HepG2 (cell line): ENCODE measurements at regions not wholly inside any gene's neighbourhood (a gene's known extent, or its start where the extent isn't known, plus 50 kb on each side); places are given as distances from the start of the nearest gene placed in this dataset.

ENCODE experiments used
- ATAC-seq: fragments of 200-7000 bp; cut with Tn5 transposase; 3 replicates; pipeline ENCODE4 v1.9.1; 2020; ENCODE audit warnings: mild to moderate bottlenecking, moderate library complexity
- BruUV-seq: library from RNA; stranded (reverse); fragments of 400-500 nt; replicated peaks from 2 replicates; lab custom pipeline; 2021; lab: Mats Ljungman, UMichigan
- CTCF ChIA-PET: fragments of 300-600 bp; formaldehyde crosslinking; extraction: SDS; loops from one replicate; lab custom pipeline; 2021; ENCODE audit warnings: low total read pairs, inconsistent platforms, low intra/inter-chr PET ratio; lab: Yijun Ruan, JAX
- POLR2A ChIA-PET: fragments of 350-600 bp; sonication (Branson Sonifier 250); formaldehyde crosslinking; loops from one replicate; lab custom pipeline; 2020; ENCODE audit warnings: antibody characterized with exemption, inconsistent platforms; lab: Yijun Ruan, JAX
- DNase-seq: peaks from one replicate; pipeline ENCODE4 v3.0.0-alpha.2; 2015; ENCODE audit warnings: low spot score
- FAIRE-seq: peaks from 3 replicates; lab custom pipeline; 2011; peaks lifted over from hg19 to GRCh38; lab: Jason Lieb, UNC
- H2AFZ ChIP-seq: one replicate; pipeline ENCODE4 v1.6.1; 2011; ENCODE audit warnings: low read length, inconsistent platforms
- H3K27ac ChIP-seq: fragments of 300-600 bp; 3 replicates; pipeline ENCODE4 v1.8.0; 2011; ENCODE audit warnings: mixed run types, mild to moderate bottlenecking, mixed read lengths, low read length, inconsistent platforms; ENCODE audit not compliant: insufficient read depth; ENCODE audit errors: extremely low read length
- H3K27me3 ChIP-seq, 2 experiments: fragments of 200-600 bp in 1 of 2; 2 replicates in 1 of 2; 3 replicates in 1 of 2; pipeline versions ENCODE4 v1.6.0 to v1.8.0; 2011; ENCODE audit warnings: low read length in 2 of 2, mild to moderate bottlenecking in 2 of 2, moderate library complexity in 2 of 2, inconsistent platforms in 1 of 2; ENCODE audit not compliant: insufficient read depth in 2 of 2, control insufficient read depth in 1 of 2
- H3K36me3 ChIP-seq, 2 experiments: fragments of 200-600 bp in 1 of 2; replicated peaks in 1 of 2; 2 replicates in 1 of 2; 3 replicates in 1 of 2; pipeline versions ENCODE4 v1.5.1 to v1.8.0; 2011; ENCODE audit warnings: low read length in 2 of 2, inconsistent platforms in 1 of 2; ENCODE audit not compliant: insufficient read depth in 2 of 2, control insufficient read depth in 1 of 2
- H3K4me1 ChIP-seq: 2 replicates; pipeline ENCODE4 v1.5.1; 2012; ENCODE audit warnings: low read length, inconsistent platforms; ENCODE audit not compliant: insufficient read depth
- H3K4me2 ChIP-seq: 2 replicates; pipeline ENCODE4 v1.6.0; 2011; ENCODE audit warnings: low read depth, low read length, inconsistent platforms
- H3K4me3 ChIP-seq, 3 experiments: fragments of 200-600 bp in 1 of 3; sonication (generic), shearing (Covaris generic) in 1 of 3; replicated peaks in 1 of 3; 2 replicates each; pipeline ENCODE4 v1.5.1; 2011 to 2016; ENCODE audit warnings: low read length in 3 of 3, inconsistent platforms in 2 of 3, low read depth in 2 of 3, mild to moderate bottlenecking in 2 of 3, control low read depth in 1 of 3, mixed read lengths in 1 of 3; ENCODE audit not compliant: insufficient read depth in 1 of 3
- H3K79me2 ChIP-seq: one replicate; pipeline ENCODE4 v1.6.1; 2011; ENCODE audit warnings: low read length, inconsistent platforms; ENCODE audit not compliant: insufficient read depth
- H3K9ac ChIP-seq: 2 replicates; pipeline ENCODE4 v1.6.0; 2011; ENCODE audit warnings: mild to moderate bottlenecking, low read depth, low read length, inconsistent platforms; ENCODE audit not compliant: insufficient read depth
- H3K9me3 ChIP-seq: 2 replicates; pipeline ENCODE4 v1.5.1; 2012; ENCODE audit warnings: mild to moderate bottlenecking, low read length
- H4K20me1 ChIP-seq: 2 replicates; pipeline ENCODE4 v1.6.0; 2011; ENCODE audit warnings: inconsistent platforms, mild to moderate bottlenecking, low read length, moderate library complexity; ENCODE audit not compliant: insufficient read depth
- ADNP ChIP-seq: sonication (generic); formaldehyde crosslinking; IDR thresholded peaks from 2 replicates; pipeline ENCODE4 v1.4.0; 2020; ENCODE audit warnings: missing genetic modification reagents
- GPBP1L1 ChIP-seq: sonication (generic); formaldehyde crosslinking; IDR thresholded peaks from 2 replicates; pipeline ENCODE4 v1.5.0; 2020; ENCODE audit warnings: mild to moderate bottlenecking, missing genetic modification reagents
- GTF3A ChIP-seq: sonication (generic); formaldehyde crosslinking; conservative IDR thresholded peaks from 2 replicates; pipeline ENCODE4 v1.4.0; 2020; ENCODE audit warnings: mild to moderate bottlenecking, missing genetic modification reagents
- KDM5A ChIP-seq: fragments of 200-600 bp; sonication (generic); IDR thresholded peaks from 2 replicates; pipeline ENCODE4 v1.7.0; 2018; ENCODE audit warnings: antibody characterized with exemption, mild to moderate bottlenecking, low read length, borderline replicate concordance
- MBNL3 ChIP-seq: fragments of 250-450 bp; sonication (Bioruptor Pico); conservative IDR thresholded peaks from 2 replicates; pipeline ENCODE4 v1.8.0; 2022; ENCODE audit warnings: mild to moderate bottlenecking, inconsistent platforms
- MYC ChIP-seq: sonication (generic); formaldehyde crosslinking; IDR thresholded peaks from 2 replicates; pipeline ENCODE4 v1.9.0; 2021; ENCODE audit warnings: missing genetic modification reagents, borderline replicate concordance
- PRDM4 ChIP-seq: sonication (generic); formaldehyde crosslinking; IDR thresholded peaks from 2 replicates; pipeline ENCODE4 v1.9.0; 2021; ENCODE audit warnings: missing genetic modification reagents, borderline replicate concordance
- SPEN ChIP-seq: sonication (generic); formaldehyde crosslinking; IDR thresholded peaks from 2 replicates; pipeline ENCODE4 v1.5.1; 2020; ENCODE audit warnings: low read depth, mild to moderate bottlenecking, missing genetic modification reagents
- ZNF253 ChIP-seq: sonication (generic); formaldehyde crosslinking; IDR thresholded peaks from 2 replicates; pipeline ENCODE4 v1.8.0; 2022; ENCODE audit warnings: mild to moderate bottlenecking, missing genetic modification reagents, borderline replicate concordance
- ZNF317 ChIP-seq: sonication (generic); formaldehyde crosslinking; IDR thresholded peaks from 2 replicates; pipeline ENCODE4 v1.5.0; 2020; ENCODE audit warnings: mild to moderate bottlenecking, missing genetic modification reagents
- ZNF44 ChIP-seq: sonication (generic); formaldehyde crosslinking; IDR thresholded peaks from 2 replicates; pipeline ENCODE4 v1.5.1; 2020; ENCODE audit warnings: mild to moderate bottlenecking, missing genetic modification reagents
- ZNF724P ChIP-seq: sonication (generic); formaldehyde crosslinking; IDR thresholded peaks from 2 replicates; pipeline ENCODE4 v1.8.0; 2022; ENCODE audit warnings: missing genetic modification reagents, borderline replicate concordance
- WGBS: methylation state at CpG from one replicate; pipeline ENCODE4 v1.1.6; 2017; ENCODE audit warnings: low lambda C conversion rate; 5-methylcytosine and 5-hydroxymethylcytosine counted together
- in situ Hi-C: cut with HindIII; loops from 2 replicates; pipeline ENCODE4 v1.10.0; 2017; ENCODE audit warnings: low pct_unique_long_range_greater_than_20kb; ENCODE audit not compliant: extremely low pct_ligation_motif_present
- intact Hi-C: fragments of 100-400 bp; cut with micrococcal nuclease; formaldehyde crosslinking; loops from one replicate; pipeline ENCODE4 v1.10.0; 2022; ENCODE audit not compliant: unreplicated experiment

- TF ChIP-seq ZNF253, result no peak
- no peak for TF ChIP-seq GPBP1L1 (CRISPR knock-in tag)
- TF ChIP-seq MBNL3 (CRISPR knock-in tag), result no peak
- TF ChIP-seq MYC (CRISPR knock-in tag), result no peak
Measured at GRCh38 chrX:9324676-9325075, 140.2 kb upstream of the TBL1X start (continued).

- 47% methylated on average over 4 of the region's 6 CpGs for WGBS
- CTCF ChIA-PET, result no interaction called here
- Histone ChIP-seq H3K4me3 (no peak overlapping the region), H3K4me1 (no peaks in the 10 kb centered on the region), H3K4me2 (no peak overlapping the region), H3K9ac (no peak overlapping the region), H3K36me3 (no peaks in the 10 kb centered on the region), H2AFZ (no peak overlapping the region), H3K27ac (no peak overlapping the region), H3K27me3 (no peaks in the 10 kb centered on the region), H3K9me3 (no peaks in the 10 kb centered on the region), H4K20me1 (no peaks in the 10 kb centered on the region), H3K79me2 (no peaks in the 10 kb centered on the region)
- TF ChIP-seq GTF3A (CRISPR knock-in tag) (no peak), SPEN (CRISPR knock-in tag) (no peak), KDM5A (no peak), ADNP (CRISPR knock-in tag) (no peak), PRDM4 (CRISPR knock-in tag) (no peak), ZNF724P (CRISPR knock-in tag) (no peak), ZNF317 (CRISPR knock-in tag) (no peak), ZNF44 (CRISPR knock-in tag) (no peak)
- DNase-seq (no peak), FAIRE-seq (no peak), ATAC-seq (no peak)
- POLR2A ChIA-PET, result no interaction called here
- intact Hi-C loops, result no loop called here
- BruUV-seq, result no TSS peak
- in situ Hi-C loops, result no loop called here
Measured at GRCh38 chrX:9326369-9326768, 138.5 kb upstream of the TBL1X start.
